Stimulated activated CD8-positive, alpha-beta memory T cell treated with anti-CD3 and anti-CD28 coated beads, Interleukin-7, amount 100 ng/mL, for 24 hours (primary cell): ENCODE measurements at regions not wholly inside any gene's neighbourhood (a gene's known extent, or its start where the extent isn't known, plus 50 kb on each side); places are given as distances from the start of the nearest gene placed in this dataset.
"Not testable (repeated sequence)": the region's sequence is repeated elsewhere in the genome, so short reads cannot be mapped to it uniquely, and the experiment has no call there.

Experiments
- DNase-seq: peaks from one replicate; pipeline ENCODE4 v3.0.0-alpha.2; 2020; ENCODE audit warnings: low read depth

DNA sequence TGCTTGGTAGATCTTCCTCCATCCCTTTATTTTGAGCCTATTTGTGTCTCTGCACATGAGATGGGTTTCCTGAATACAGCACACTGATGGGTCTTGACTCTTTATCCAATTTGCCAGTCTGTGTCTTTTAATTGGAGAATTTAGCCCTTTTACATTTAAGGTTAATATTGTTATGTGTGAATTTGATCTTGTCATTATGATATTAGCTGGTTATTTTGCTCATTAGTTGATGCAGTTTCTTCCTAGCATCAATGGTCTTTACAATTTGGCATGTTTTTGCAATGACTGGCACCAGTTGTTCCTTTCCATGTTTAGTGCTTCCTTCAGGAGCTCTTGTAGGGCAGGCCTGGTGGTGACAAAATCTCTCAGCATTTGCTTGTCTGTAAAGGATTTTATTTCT, 72.4 kb downstream of the HNRNPD start:
- DNase-seq = not testable (repeated sequence)

DNA sequence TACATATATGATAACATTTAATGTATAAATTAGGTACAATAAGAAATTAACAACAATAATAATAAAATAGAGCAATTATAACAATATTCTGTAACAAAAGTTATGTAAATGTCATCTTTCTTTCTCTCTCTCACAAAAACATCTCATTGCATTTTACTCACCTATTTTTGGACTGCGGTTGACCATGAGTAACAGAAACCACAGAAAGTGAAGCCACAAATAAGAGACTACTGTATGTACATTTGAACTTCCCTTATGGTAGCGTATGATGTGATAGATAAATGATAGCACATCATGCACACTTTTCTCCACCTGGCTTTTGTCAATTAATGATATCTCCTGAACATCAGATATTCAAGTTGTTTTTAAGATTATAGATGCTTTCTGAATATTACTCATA, 80.5 kb downstream of the HNRNPD start:
- no peak for DNase-seq

DNA sequence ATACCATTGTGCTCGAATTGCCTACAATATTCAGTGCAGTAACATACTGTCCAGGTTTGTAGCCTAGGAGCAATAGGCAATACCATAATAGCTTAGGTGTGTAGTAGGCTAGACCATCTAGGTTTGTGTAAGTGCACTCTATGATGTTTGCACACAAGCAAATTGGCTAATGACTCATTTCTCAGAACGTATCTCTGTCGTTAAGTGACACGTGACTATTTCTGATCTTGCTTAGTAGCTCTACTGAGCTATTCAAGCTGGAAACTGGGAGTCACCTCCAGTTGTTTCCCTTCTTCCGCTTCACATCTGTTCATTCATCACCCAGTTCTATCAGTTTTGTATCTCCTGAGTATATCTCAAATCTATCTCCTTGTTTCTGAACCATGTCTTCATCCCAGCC, 86.1 kb downstream of the HNRNPD start:
- DNase-seq = no peak

- DNase-seq = peak; percentile 99
Observed at GRCh38 chr4:82284858-82285805, 88.7 kb downstream of the HNRNPD start.

DNA sequence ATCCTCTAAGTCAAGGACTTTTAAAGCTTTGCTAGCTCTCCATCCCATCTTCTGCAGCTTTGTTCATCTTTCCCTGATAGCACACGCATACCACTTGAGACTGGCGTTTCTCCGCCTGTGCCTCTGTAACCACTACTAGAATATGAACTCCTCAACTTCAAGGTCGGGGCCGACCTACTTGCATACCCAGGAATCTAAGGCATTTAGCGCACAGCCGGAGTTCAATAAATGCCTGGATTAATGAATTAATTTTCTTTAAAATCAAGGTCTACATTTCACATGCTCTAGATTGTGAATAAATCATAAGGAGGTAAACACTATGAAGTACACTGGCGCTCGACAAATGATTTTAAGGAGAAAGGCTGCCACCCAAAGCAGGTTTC, 89.3 kb downstream of the HNRNPD start:
- no peak for DNase-seq

- no peak for DNase-seq
Observed at GRCh38 chr4:82282875-82283274, 90.9 kb downstream of the HNRNPD start.

DNA sequence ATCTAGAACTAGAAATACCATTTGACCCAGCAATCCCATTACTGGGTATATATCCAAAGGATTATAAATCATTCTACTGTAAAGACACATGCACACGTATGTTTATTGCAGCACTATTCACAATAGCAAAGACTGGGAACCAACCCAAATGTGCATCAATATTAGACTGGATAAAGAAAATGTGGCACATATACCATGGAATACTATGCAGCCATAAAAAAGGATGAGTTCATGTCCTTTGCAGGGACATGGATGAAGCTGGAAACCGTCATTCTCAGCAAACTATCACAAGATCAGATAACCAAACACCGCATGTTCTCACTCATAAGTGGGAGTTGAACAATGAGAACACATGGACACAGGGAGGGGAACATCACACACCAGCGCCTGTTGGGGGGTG, 94.2 kb downstream of the HNRNPD start:
- DNase-seq = not testable (repeated sequence)

DNA sequence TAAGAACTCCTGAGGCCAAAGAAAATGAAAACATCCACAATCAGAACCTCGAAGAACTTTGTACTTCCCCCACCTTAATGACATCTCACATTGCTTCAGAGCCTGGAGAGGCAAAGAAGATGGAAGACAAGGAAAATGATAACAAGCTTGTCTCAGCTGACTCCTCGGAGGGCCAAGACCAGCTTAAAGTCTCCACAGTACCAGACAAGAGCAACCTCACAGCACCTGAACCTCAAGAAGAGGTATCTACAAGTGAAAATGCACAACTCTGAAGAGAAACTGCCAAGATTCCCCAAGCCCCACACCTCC, 97.5 kb downstream of the HNRNPD start:
- DNase-seq = no peak

DNA sequence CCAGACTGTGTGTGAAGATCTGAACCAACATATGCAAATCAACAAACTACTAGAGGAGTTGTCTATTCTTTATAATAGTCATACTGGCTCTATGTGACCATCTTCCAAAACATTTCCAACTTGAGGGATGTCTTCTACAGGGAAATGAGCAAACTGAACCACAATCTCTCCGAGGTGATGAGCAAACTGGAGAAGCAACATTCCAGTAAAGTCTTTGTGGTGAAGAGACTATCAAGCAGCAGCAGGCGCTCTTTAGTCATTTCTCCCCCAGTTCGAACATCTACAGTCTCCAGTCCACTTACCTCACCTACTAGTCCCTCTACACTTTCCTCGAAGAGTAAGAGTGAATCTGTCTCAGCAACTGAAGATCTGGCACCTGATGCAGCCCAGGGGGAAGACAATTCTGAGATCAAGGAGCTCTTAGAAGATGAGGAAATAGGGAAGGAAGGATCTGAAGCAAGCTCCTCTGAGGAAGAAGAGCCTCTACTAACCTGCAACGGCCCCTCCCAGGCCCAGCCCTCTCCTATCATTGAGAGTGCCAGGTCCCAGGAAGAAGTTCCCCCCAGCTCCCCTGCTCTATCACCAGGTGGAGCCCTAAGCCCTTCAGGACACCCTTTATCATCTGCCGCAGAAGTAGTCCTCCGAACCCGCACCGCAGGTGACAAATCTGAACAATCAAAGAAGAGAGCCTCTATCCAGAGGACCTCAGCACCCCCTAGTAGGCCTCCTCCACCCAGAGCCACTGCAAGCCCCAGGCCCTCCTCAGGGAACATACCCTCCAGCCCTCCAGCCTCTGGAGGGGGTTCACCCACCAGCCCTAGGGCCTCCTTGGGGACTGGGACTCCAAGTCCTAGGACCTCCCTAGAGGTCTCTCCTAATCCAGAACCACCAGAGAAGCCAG, 98.1 kb downstream of the HNRNPD start:
- no peak for DNase-seq

GRCh38 chr4:82274700-82275099, 99.1 kb downstream of the HNRNPD start:
- not testable (repeated sequence) for DNase-seq

DNA sequence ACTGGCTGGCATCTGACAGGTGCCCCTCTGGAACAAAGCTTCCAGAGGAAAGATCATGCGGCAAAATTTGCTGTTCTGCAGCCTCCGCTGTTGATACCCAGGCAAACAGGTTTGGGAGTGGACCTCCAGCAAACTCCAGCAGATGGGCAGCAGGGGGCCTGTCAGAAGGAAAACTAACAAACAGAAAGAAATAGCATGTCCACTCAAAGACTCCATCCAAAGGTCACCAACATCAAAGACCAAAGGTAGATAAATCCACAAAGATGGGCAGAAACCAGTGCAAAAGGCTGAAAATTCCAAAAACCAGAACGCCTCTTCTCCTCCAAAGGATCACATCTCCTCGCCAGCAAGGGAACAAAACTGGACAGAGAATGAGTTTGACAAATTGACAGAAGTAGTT, 101.3 kb downstream of the HNRNPD start:
- not testable (repeated sequence) for DNase-seq

GRCh38 chr4:82271915-82272480, 101.8 kb downstream of the HNRNPD start:
- not testable (repeated sequence) for DNase-seq

GRCh38 chr4:82268826-82269193, 105.0 kb downstream of the HNRNPD start:
- no peak for DNase-seq

- DNase-seq = no peak
Observed at GRCh38 chr4:82268050-82268825, 105.6 kb downstream of the HNRNPD start.

DNA sequence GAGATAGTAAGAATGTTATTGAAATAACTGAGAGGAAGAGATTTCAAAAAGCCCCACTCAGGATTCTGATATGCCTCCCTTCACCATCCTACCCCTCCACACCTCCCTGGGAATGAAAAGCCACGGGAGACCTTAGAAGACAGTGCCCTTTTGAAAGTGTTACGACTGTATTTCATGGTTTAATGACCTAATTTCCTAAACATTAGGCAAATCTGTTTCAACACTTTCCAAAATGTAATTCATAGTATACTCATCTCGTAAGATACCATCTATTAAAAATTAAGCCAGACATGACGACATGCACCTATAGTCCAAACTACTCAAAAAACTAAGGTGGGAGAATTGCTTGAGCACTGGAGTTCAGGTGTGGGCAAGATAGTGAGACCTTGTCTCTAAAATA, 106.3 kb downstream of the HNRNPD start:
- no peak for DNase-seq

DNA sequence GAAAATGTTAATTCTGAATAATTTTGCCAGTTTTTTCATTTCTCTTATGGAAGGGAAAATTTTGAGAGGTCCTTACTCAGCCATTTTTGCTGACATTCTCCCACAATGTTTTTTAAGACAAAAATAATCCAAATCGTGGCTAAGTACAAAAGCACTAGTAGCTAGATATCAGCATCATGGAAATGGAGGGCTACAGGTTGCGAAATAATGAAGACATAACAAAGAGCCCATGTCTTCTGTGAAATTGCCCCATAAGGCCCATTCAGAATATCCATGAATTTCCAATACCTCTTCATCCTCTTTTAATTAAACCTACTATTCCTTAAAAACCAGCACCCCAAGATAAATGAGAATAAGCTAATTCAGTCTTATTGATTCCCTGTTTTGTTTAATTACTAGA, 107.4 kb downstream of the HNRNPD start:
- no peak for DNase-seq

- DNase-seq = no peak
Observed at GRCh38 chr4:82261084-82261483, 112.7 kb downstream of the HNRNPD start.

- DNase-seq = no peak
Observed at GRCh38 chr4:82260632-82261031, 113.2 kb downstream of the HNRNPD start.

DNA sequence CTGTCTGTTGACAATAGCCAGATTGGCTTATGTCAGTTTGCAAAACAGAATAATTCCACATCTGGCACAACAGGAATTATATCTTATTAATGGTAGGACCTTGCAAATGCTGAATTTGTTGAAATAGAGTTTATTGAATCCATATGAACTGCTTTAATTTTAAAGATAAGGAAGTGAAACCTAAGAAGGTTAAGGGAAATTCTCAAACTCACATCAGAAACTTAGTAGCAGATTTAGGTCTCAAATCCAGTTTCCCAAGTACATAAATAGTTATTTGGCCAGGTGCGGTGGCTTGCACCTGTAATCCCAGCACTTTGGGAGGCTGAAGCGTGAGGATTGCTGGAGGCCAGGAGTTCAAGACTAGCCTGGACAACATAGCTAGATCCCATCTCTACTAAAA, 117.1 kb downstream of the HNRNPD start:
- DNase-seq = no peak

- DNase-seq = no peak
Observed at GRCh38 chr4:82255657-82256056, 118.1 kb downstream of the HNRNPD start.

- DNase-seq = no peak
Observed at GRCh38 chr4:82248903-82249632, 124.7 kb downstream of the HNRNPD start.
